OCI-LY7 (cell line): ENCODE measurements at regions not wholly inside any gene's neighbourhood (a gene's known extent, or its start where the extent isn't known, plus 50 kb on each side); places are given as distances from the start of the nearest gene placed in this dataset.

Experiments used
- BruUV-seq: library from RNA; stranded (reverse); fragments of 400-500 nt; replicated peaks from 2 replicates; lab custom pipeline; 2021; lab: Mats Ljungman, UMichigan
- CTCF ChIA-PET: fragments of 300-600 bp; sonication (Branson Sonifier 250); formaldehyde crosslinking; loops from one replicate; lab custom pipeline; 2022; ENCODE audit warnings: antibody characterized with exemption; ENCODE audit not compliant: unreplicated experiment; lab: Charles Lee
- POLR2A ChIA-PET: fragments of 300-600 bp; sonication (Branson Sonifier 250); formaldehyde crosslinking; loops from one replicate; lab custom pipeline; 2022; ENCODE audit warnings: antibody characterized with exemption; lab: Charles Lee
- DNase-seq: peaks from one replicate; pipeline ENCODE4 v3.0.0-alpha.2; 2015; ENCODE audit warnings: low spot score
- H2AFZ ChIP-seq: fragments of 200-600 bp; sonication (generic), shearing (Covaris generic); 2 replicates; pipeline ENCODE4 v1.6.1; 2014; ENCODE audit warnings: mild to moderate bottlenecking, antibody characterized with exemption, low read length, moderate library complexity
- H3K27ac ChIP-seq: fragments of 200-600 bp; sonication (generic); 2 replicates; pipeline ENCODE4 v1.5.1; 2014; ENCODE audit warnings: mixed run types, low read depth, mild to moderate bottlenecking, moderate library complexity, low read length, inconsistent platforms; ENCODE audit not compliant: poor library complexity, severe bottlenecking
- H3K36me3 ChIP-seq: fragments of 200-600 bp; sonication (generic); 2 replicates; pipeline ENCODE4 v1.6.1; 2014; ENCODE audit warnings: mild to moderate bottlenecking, antibody characterized with exemption, low read length, moderate library complexity, mixed read lengths; ENCODE audit not compliant: insufficient read depth
- H3K4me1 ChIP-seq: fragments of 200-600 bp; sonication (generic); 2 replicates; pipeline ENCODE4 v1.5.1; 2014; ENCODE audit warnings: mild to moderate bottlenecking, low read length; ENCODE audit not compliant: insufficient read depth, poor library complexity, severe bottlenecking
- H3K4me2 ChIP-seq: fragments of 200-600 bp; sonication (generic); 2 replicates; pipeline ENCODE4 v1.6.1; 2014; ENCODE audit warnings: mild to moderate bottlenecking, low read length
- H3K4me3 ChIP-seq: fragments of 200-600 bp; sonication (generic); 2 replicates; pipeline ENCODE4 v1.5.1; 2014; ENCODE audit warnings: mild to moderate bottlenecking, low read depth, low read length; ENCODE audit not compliant: poor library complexity, severe bottlenecking
- H3K79me2 ChIP-seq: fragments of 200-600 bp; sonication (generic); 2 replicates; pipeline ENCODE4 v1.6.1; 2016; ENCODE audit warnings: low read depth, mild to moderate bottlenecking, low read length, moderate library complexity, mixed read lengths; ENCODE audit not compliant: insufficient read depth
- H3K9me2 ChIP-seq: fragments of 200-600 bp; sonication (generic); 2 replicates; pipeline ENCODE4 v1.6.1; 2016; ENCODE audit warnings: mild to moderate bottlenecking, low read length, mixed read lengths; ENCODE audit not compliant: insufficient read depth
- H3K9me3 ChIP-seq: fragments of 200-600 bp; sonication (generic); 2 replicates; pipeline ENCODE4 v1.6.1; 2014; ENCODE audit warnings: mild to moderate bottlenecking, mixed run types, low read length, mixed read lengths
- H4K20me1 ChIP-seq: fragments of 200-600 bp; sonication (generic); 2 replicates; pipeline ENCODE4 v1.6.1; 2014; ENCODE audit warnings: mild to moderate bottlenecking, antibody characterized with exemption, low read length, moderate library complexity, mixed read lengths; ENCODE audit not compliant: insufficient read depth
- CTCF ChIP-seq: fragments of 200-600 bp; sonication (generic); conservative IDR thresholded peaks from 2 replicates; pipeline ENCODE4 v1.5.1; 2014; ENCODE audit warnings: mild to moderate bottlenecking, antibody characterized with exemption, low read length, moderate library complexity, mixed read lengths
- EZH2phosphoT487 ChIP-seq: fragments of 200-600 bp; sonication (generic); IDR thresholded peaks from 2 replicates; pipeline ENCODE4 v1.6.1; 2018; ENCODE audit warnings: low read depth, borderline replicate concordance, mild to moderate bottlenecking, mixed run types, antibody characterized with exemption, low read length, moderate library complexity, mixed read lengths
- intact Hi-C: fragments of 100-400 bp; cut with micrococcal nuclease; formaldehyde crosslinking; loops from one replicate; pipeline ENCODE4 v1.10.0; 2022; ENCODE audit not compliant: unreplicated experiment

GRCh38 chr2:181138816-181139215, 158.4 kb downstream of the UBE2E3 start:
- no peak overlapping the region for H2AFZ ChIP-seq
- TF ChIP-seq CTCF (no peak), EZH2phosphoT487 (no peak)
- intact Hi-C loops: loop anchor here (2.0 kb wide), 1 partner anchor 68 kb away; no protein-coding TSS in a partner anchor
- ChIA-PET POLR2A (no interaction called here), CTCF (no interaction called here)
- no peaks in the 10 kb centered on the region for H3K36me3 ChIP-seq
- no peak overlapping the region for H3K27ac ChIP-seq
- DNase-seq: no peak
- H4K20me1 ChIP-seq: no peaks in the 10 kb centered on the region
- H3K9me2 ChIP-seq: no peaks in the 10 kb centered on the region
- BruUV-seq: no TSS peak
- H3K4me2 ChIP-seq: no peak overlapping the region
- H3K4me3 ChIP-seq: no peak overlapping the region
- H3K4me1 ChIP-seq: no peaks in the 10 kb centered on the region
- no peaks in the 10 kb centered on the region for H3K79me2 ChIP-seq
- no peaks in the 10 kb centered on the region for H3K9me3 ChIP-seq

- CTCF ChIA-PET: no interaction called here
These were observed 159.4 kb downstream of the UBE2E3 start for GRCh38 chr2:181139831-181140230.

More at GRCh38 chr2:181139831-181140230, 159.4 kb downstream of the UBE2E3 start:
- Histone ChIP-seq H3K9me2 (no peaks in the 10 kb centered on the region), H2AFZ (no peak overlapping the region), H3K4me1 (no peaks in the 10 kb centered on the region), H3K4me3 (no peak overlapping the region), H3K36me3 (no peaks in the 10 kb centered on the region), H3K27ac (no peak overlapping the region), H3K4me2 (no peak overlapping the region), H3K79me2 (no peaks in the 10 kb centered on the region), H3K9me3 (no peaks in the 10 kb centered on the region), H4K20me1 (no peaks in the 10 kb centered on the region)
- no TSS peak for BruUV-seq
- intact Hi-C loops: loop anchor here (2.0 kb wide), 1 partner anchor 67 kb away; no protein-coding TSS in a partner anchor
- DNase-seq: no peak
- POLR2A ChIA-PET: interaction anchor here (0.5 to 1.2 kb wide), 3 partner anchors 13 to 302 kb away, joined by 3 to 4 read pairs (median 3); no protein-coding TSS in a partner anchor
- TF ChIP-seq CTCF (no peak), EZH2phosphoT487 (no peak)
